Gastroesophageal sphincter (tissue), 3 donors: ENCODE measurements at regions not wholly inside any gene's neighbourhood (a gene's known extent, or its start where the extent isn't known, plus 50 kb on each side); places are given as distances from the start of the nearest gene placed in this dataset.

Source experiments
- CTCF ChIP-seq, 4 experiments: fragments of 200-600 bp in 2 of 4; fragments of 450-650 bp in 2 of 4; sonication (generic) in 1 of 4; IDR thresholded peaks; one replicate each; pipeline ENCODE4 v1.5.1; 2017 to 2019; ENCODE audit warnings: antibody characterized with exemption in 4 of 4, mild to moderate bottlenecking in 2 of 4, moderate library complexity in 2 of 4
- EP300 ChIP-seq: sonication (generic); formaldehyde crosslinking; IDR thresholded peaks from one replicate; pipeline ENCODE4 v1.6.1; 2017; ENCODE audit warnings: antibody characterized with exemption, mild to moderate bottlenecking

- TF ChIP-seq CTCF (IDR thresholded peaks at IDR 0.05) (no peak), EP300 (no peak)
These were observed 966.2 kb upstream of the TMEM132C start for GRCh38 chr12:127300753-127301152.
